ENCODE measurements at regions not wholly inside any gene's neighbourhood (a gene's known extent, or its start where the extent isn't known, plus 50 kb on each side); places are given as distances from the start of the nearest gene placed in this dataset.

- DNase-seq (ENCODE audit: low spot score): no peak
- no peak overlapping the region for H3K4me3 ChIP-seq
- no peaks in the 10 kb centered on the region for H3K4me1 ChIP-seq (replicated peaks)
- WGBS: 11% methylated on average over 1 of the region's 1 CpG
- H3K27ac ChIP-seq: no peak overlapping the region
- H3K27me3 ChIP-seq (replicated peaks; ENCODE audit: insufficient read depth): no peaks in the 10 kb centered on the region
- TF ChIP-seq CTCF (IDR thresholded peaks at IDR 0.05): no peak
- no peak for TF ChIP-seq POLR2A (IDR thresholded peaks at IDR 0.05)
- TF ChIP-seq POLR2AphosphoS5 (IDR thresholded peaks at IDR 0.05): no peak
- H3K9me3 ChIP-seq: no peaks in the 10 kb centered on the region
- intact Hi-C loops (cut with DNase I): loop anchor here (10.0 kb wide), 1 partner anchor 985 kb away; no protein-coding TSS in a partner anchor
- no peaks in the 10 kb centered on the region for H3K36me3 ChIP-seq
Measured at GRCh38 chr16:64459821-64460220, 662.0 kb downstream of the CDH11 start.

- no peaks in the 10 kb centered on the region for H3K27me3 ChIP-seq (replicated peaks; ENCODE audit: insufficient read depth)
- no peak for DNase-seq (ENCODE audit: low spot score)
- H3K4me1 ChIP-seq (replicated peaks): no peaks in the 10 kb centered on the region
- 96% methylated on average over 2 of the region's 2 CpGs for WGBS
- H3K9me3 ChIP-seq: no peaks in the 10 kb centered on the region
- intact Hi-C loops (cut with DNase I): loop anchor here (10.0 kb wide), 1 partner anchor 985 kb away; no protein-coding TSS in a partner anchor
- no peaks in the 10 kb centered on the region for H3K36me3 ChIP-seq
- no peak overlapping the region for H3K27ac ChIP-seq
- no peak for TF ChIP-seq CTCF (IDR thresholded peaks at IDR 0.05)
- TF ChIP-seq POLR2A (IDR thresholded peaks at IDR 0.05): no peak
- TF ChIP-seq POLR2AphosphoS5 (IDR thresholded peaks at IDR 0.05): no peak
- H3K4me3 ChIP-seq: no peak overlapping the region
Measured at GRCh38 chr16:64459402-64459801, 662.5 kb downstream of the CDH11 start.

GRCh38 chr16:64455275-64455674, 666.6 kb downstream of the CDH11 start:
- no peak for DNase-seq (ENCODE audit: low spot score)
- no peaks in the 10 kb centered on the region for H3K36me3 ChIP-seq
- H3K27me3 ChIP-seq (replicated peaks; ENCODE audit: insufficient read depth): no peaks in the 10 kb centered on the region
- no peak overlapping the region for H3K27ac ChIP-seq
- H3K9me3 ChIP-seq: no peaks in the 10 kb centered on the region
- TF ChIP-seq POLR2A (IDR thresholded peaks at IDR 0.05) (no peak), POLR2AphosphoS5 (IDR thresholded peaks at IDR 0.05) (no peak), CTCF (IDR thresholded peaks at IDR 0.05) (no peak)
- intact Hi-C loops (cut with DNase I): loop anchor here (10.0 kb wide), 1 partner anchor 980 kb away; no protein-coding TSS in a partner anchor
- no peaks in the 10 kb centered on the region for H3K4me1 ChIP-seq (replicated peaks)
- WGBS: 33% methylated on average over 1 of the region's 1 CpG
- H3K4me3 ChIP-seq: no peak overlapping the region

GRCh38 chr16:64453646-64454045, 668.2 kb downstream of the CDH11 start:
- TF ChIP-seq POLR2AphosphoS5 (IDR thresholded peaks at IDR 0.05) (no peak), POLR2A (IDR thresholded peaks at IDR 0.05) (no peak), CTCF (IDR thresholded peaks at IDR 0.05) (no peak)
- Histone ChIP-seq H3K4me1 (replicated peaks) (no peaks in the 10 kb centered on the region), H3K9me3 (no peaks in the 10 kb centered on the region), H3K27me3 (replicated peaks; ENCODE audit: insufficient read depth) (no peaks in the 10 kb centered on the region), H3K4me3 (no peak overlapping the region), H3K27ac (no peak overlapping the region), H3K36me3 (no peaks in the 10 kb centered on the region)
- intact Hi-C loops (cut with DNase I): loop anchor here (5.0 to 10.0 kb wide), 2 partner anchors 366 to 979 kb away; no protein-coding TSS in a partner anchor
- DNase-seq (ENCODE audit: low spot score): no peak
- 43% methylated on average over 2 of the region's 2 CpGs for WGBS

- H3K27me3 ChIP-seq (replicated peaks; ENCODE audit: insufficient read depth): no peaks in the 10 kb centered on the region
- no peaks in the 10 kb centered on the region for H3K36me3 ChIP-seq
- TF ChIP-seq POLR2A (IDR thresholded peaks at IDR 0.05) (no peak), CTCF (IDR thresholded peaks at IDR 0.05) (no peak), POLR2AphosphoS5 (IDR thresholded peaks at IDR 0.05) (no peak)
- H3K4me1 ChIP-seq (replicated peaks): no peaks in the 10 kb centered on the region
- H3K9me3 ChIP-seq: no peaks in the 10 kb centered on the region
- no peak overlapping the region for H3K27ac ChIP-seq
- no peak overlapping the region for H3K4me3 ChIP-seq
- no peak for DNase-seq (ENCODE audit: low spot score)
- intact Hi-C loops (cut with DNase I): loop anchor here (5.0 to 10.0 kb wide), 2 partner anchors 365 to 978 kb away; no protein-coding TSS in a partner anchor
Measured at GRCh38 chr16:64452446-64452845, 669.4 kb downstream of the CDH11 start.

Measured in prostate gland (tissue), 2 donors.